Hindlimb muscle (tissue), 1 donor: ENCODE measurements at regions not wholly inside any gene's neighbourhood (a gene's known extent, or its start where the extent isn't known, plus 50 kb on each side); places are given as distances from the start of the nearest gene placed in this dataset.

Source experiments
- DNase-seq: peaks from one replicate; pipeline ENCODE4 v3.0.0-alpha.2; 2013

- peak; percentile 67 for DNase-seq
Measured at GRCh38 chr7:130912862-130913638, 179.0 kb upstream of the KLF14 start.

DNA sequence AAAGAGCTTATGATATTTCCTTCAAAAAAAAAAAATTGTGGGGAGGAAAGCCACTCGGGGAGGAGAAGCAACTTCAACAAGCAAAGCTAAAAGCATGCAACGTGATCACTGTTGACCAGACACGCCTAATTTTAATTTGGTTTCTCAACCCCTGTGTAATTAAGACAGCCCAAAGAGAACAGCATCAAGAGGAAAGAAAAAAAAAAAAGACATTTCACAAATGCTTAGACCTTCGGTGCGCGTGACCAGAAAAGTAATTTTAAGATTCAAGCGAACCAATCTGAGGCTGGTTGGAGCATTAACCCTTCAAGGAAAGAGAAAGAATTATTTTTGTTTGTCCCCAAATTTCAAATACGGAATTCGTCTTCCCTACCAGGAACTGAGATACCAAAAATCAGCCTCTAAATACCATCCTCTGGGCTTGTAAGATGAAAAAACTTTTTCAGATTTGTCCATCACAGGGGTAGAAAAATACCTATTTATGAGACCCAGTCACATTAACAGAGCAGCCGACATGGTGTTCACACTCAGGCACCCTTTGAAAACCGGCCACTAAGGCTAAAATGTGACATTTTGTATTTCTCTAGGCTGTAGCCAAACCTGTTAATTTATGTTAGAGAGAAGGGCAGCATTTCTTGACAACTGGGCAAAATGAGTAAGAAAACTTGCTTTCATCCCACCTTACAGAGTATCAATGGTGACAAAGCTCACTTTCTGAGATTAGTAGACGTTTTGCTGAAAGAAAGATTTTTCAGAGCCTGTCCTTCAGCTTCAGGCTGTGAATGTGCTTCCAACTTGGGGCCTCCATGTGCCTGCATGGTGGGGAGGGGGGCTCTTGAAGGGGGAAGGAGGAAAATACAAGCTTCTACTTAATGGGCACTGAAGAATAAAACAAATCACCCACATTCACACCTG is 179.9 kb upstream of the KLF14 start:
- DNase-seq = no peak

DNA sequence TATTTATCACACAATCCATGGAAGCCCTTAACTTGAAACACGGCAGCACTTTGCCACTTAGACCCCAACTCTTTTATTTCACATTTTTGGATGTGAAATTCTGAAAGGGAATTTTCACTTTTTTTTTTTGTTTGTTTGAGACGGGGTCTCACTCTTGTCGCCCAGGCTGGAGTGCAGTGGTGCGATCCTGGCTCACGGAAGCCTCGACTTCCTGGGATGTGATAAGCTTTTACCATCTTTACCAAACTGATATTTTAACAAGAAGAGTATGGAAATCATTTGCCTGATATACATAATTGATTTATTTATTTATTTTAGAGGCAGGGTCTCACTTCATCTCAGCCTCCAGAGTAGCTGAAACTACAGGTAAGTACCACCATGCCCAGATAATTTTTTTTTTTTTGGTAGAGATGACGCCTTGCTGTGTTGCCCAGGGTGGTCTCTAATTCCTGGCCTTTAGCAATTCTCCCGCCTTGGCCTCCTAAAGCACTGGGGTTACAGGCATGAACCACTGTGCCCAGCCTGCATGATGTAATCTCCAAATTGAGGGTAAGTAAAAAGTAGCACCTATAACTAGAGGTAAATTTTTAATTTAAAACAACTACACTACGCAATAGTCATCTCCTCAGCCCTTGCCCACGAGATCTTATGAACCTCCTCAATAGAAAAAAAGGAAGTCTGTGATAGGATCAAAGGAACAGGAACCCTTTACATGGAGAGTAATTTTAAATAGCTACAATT is 180.7 kb upstream of the KLF14 start:
- no peak for DNase-seq

GRCh38 chr7:130917669-130918128 is 183.7 kb upstream of the KLF14 start:
- DNase-seq = no peak

GRCh38 chr7:130918129-130919052 is 184.4 kb upstream of the KLF14 start:
- no peak for DNase-seq

DNA sequence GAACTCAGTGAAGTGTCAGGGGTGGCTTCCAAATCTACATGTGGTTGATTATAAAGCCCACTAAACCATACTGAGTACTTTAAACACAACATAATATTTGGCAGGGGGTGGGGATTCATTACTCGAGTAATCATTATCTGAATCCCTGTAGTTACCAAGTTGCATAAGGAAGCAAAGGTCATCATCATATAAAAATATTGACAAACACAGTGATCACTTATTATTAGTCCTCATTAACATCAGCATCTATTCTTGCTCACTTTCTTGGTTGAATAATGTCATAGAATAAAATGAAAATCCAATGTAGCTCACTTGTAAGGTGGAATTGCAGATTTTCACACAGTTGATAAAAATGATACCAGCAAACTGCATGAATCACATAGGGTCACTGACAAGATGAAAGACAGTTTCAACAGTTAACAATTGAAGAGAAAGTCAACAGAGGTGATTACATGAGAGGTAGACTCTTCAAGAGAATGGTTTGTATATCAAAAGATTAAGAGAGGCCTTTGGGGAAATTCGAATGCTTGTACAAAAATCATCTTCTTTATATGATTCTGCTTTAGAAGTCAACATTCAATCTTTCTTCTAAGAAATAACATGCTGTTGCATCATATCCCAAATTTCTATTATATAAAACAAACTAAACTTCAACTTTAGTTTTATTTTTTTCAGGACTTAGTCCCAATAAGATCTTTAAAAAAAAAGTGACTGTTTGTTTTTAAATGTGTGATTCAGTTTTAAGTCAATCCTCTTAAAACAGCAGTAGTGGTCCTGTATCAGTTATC is 185.5 kb upstream of the KLF14 start:
- no peak for DNase-seq

DNA sequence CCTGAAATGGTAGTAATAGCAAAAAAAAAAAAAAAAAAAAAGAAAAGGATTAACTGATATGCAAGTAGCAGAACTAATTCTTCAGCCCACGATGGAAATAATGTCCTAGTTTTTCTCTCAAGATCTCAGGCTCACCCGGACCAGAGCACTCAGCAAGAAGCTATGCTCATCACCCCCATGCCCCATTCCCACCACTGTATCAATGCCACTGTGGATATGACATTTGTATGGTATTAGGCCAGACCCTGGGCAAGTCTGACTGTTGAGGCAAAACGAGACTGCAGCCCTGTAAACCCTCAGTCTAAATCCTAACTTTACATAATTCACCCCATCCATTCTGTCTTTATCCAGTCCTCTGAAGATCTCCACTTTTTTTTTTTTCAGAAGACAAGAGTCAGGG is 186.1 kb upstream of the KLF14 start:
- no peak for DNase-seq

DNA sequence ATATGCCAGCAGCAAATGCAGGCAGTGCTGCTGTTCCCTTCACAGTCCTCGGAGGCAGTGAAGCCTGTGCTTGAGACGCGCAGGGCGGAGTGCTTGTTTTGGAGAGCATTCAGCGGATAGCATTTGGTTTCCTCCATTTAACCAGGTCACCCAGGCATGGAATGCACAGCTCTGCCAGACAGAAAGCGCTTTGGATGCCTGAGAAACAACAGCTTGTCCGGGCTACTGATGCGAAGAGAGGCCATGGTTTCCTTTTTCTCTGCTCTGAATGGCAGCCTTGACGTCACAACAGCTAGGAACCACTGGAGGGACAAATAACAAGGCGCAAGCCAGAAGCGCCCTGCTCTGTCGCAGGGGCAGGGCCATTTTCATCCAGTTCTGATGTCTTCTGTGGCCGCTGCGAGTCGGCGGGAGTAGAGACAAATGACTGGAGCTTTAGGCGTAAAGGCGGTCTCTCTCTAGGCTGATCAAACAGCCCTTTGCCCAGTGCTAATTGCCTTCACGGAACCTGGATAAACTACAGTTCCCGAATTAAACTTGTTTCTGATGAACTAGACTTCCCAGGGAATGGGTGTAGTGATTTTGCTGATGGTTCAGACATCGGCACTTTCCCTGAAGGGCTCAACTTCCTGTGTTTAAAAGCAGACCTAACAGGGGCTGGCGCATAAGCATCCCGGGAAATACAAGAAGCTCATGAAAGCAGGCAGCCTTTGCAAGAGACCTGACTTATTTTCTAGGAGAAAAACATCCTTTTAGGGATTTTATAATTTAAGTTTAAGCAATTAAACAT is 187.6 kb upstream of the KLF14 start:
- DNase-seq = peak; percentile 49

- DNase-seq = no peak
Measured at GRCh38 chr7:130922206-130923112, 188.5 kb upstream of the KLF14 start.

DNA sequence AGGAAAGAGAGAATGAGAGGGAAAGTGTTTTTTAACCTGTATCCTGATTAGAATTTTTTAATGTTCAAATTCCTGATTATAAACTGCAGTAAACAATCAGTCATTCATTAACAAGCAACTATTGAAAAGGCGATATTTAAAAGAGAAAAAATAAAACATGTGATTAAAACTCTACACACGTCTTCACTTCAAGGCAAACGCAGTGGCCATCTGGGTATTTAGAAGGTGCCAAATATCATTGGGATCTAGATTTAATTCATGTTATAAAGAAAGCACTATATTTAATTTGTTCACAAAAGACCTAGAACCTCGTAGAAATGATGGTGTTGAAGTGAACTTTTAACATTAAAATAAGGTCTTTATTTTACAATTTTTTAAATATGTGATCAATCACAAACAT is 189.4 kb upstream of the KLF14 start:
- no peak for DNase-seq

- no peak for DNase-seq
Measured at GRCh38 chr7:130923930-130924329, 189.9 kb upstream of the KLF14 start.

DNA sequence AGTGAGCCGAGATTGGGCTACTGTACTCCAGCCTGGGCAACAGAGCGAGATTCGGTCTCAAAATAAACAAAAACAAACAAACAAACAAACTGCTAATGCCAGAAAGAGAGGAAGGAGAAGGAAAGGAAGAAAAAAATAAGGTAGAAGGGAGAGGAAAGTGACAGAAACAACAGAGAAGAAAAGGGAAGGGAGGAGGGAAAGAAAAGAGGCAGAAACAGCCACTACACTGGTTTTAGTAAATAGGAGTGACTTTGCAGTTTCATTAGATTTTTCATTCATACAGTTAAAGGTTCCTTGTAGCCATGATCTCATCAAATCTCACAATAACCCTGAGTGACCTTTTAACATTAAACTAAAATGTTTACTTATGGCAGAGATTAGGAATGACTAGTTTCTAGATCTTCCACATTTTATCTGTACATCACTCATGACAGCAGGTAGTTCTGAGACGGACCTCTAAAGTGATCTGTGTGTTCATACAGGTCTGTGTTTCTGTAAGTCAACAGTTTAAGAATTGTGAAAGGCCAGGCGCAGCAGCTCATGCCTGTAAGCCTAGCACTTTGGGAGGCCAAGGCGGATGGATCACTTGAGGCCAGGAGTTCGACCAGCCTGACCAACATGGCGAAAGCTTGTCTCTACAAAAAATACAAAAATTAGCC is 191.3 kb upstream of the KLF14 start:
- no peak for DNase-seq

- no peak for DNase-seq
Measured at GRCh38 chr7:130926001-130926691, 192.1 kb upstream of the KLF14 start.

DNA sequence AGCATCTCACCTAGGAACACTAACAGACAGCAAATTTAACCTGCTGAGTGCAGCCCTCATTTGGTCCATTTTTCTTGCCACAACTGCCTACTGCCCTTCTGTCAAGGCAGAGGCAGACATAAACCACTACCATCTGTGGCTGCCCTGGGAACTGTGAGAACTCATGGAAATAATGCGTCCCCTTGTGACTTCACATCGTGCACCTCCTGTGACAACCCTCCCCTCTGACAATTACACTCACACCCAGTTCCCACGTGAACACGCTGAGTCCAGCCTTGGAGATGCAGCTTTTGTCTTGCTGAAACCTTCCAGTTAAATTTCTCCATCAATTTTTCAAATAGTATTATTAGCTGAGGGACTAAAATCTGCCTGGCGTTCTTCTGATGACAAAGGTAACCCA is 193.1 kb upstream of the KLF14 start:
- no peak for DNase-seq

DNA sequence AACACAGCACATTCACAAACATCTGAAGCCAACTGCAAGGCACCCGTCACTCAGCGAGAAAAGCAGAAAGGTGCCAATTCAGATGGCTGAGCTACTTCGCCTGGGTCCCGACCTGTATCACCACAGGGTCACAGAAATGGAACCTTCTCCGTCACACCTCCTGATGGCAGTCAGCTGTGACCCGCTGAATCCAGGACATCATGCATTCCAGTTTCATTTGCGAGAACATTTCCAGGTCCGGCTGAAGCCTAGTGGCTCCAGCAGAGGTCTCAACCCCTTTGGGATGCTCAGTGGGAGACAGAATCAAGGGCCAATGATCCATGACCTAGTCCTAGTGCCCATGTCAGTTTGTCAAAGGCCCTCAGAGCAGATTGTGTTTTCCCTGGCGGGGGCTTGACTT is 193.6 kb upstream of the KLF14 start:
- no peak for DNase-seq

DNA sequence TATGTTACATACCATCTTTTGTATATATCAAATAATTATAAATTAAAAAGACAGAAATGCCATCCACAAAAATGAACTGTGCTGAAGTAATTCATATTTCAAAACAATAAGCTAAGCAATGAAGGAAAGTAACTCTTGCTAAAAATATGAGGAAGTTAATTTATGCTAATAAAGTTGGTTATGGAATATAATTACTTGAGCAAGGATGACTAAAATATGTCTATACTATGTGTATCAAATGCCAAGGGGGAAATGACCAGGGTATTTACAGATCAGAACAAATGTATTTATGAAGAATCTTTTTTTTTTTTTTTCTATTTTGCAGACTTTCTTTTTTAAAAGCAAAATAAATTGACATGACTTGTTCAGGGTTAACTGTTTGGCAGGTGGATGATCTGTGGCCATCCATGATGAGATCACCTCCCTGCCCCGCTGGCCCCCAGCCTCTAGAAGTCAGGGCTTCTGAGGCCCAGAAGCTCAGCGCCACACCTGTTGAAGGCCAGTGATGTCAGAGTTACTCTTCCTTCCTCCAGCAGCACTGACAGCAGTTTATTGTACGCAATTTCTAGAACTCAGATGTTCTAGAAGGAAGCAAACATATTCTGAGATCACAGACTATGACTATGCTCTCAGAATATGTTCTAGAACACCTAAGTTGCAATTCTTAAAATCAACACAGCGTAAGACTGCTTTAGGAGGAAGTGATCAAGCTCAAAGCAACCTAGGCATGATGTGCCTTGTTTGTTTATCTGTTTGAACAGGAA is 196.1 kb upstream of the KLF14 start:
- DNase-seq = no peak

DNA sequence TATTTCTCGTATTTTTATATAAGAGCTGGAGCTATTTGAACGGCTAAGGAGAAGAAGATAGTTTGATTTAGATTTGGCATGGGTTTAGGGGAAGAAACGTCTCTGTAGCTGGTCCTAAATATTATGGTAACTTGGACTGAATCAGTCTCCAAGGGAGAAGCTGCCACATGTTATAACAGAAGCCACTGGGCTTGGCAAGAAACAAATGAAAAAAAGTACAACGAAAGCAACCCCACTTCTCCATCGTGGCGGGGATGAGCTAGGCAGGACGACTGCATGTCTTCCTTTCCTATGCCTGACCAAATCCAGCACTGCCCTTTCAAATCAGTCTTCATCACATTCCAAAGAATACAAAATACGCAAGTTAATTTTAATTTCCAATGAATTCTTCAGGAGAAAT is 196.7 kb upstream of the KLF14 start:
- no peak for DNase-seq
